SKM-1 treated with dmso at 0.1 percent for 144 hours (cell line): ENCODE measurements at regions not wholly inside any gene's neighbourhood (a gene's known extent, or its start where the extent isn't known, plus 50 kb on each side); places are given as distances from the start of the nearest gene placed in this dataset.

ENCODE experiments used
- DNase-seq: peaks from one replicate; lab custom pipeline; 2025; ENCODE audit not compliant: unreplicated experiment; lab: John Stamatoyannopoulos, UW

- no peak for DNase-seq
Measured at GRCh38 chr2:234286956-234287355, 209.9 kb downstream of the ARL4C start.

GRCh38 chr2:234286118-234286598 lies 210.7 kb downstream of the ARL4C start:
- no peak for DNase-seq

GRCh38 chr2:234285541-234285940 lies 211.3 kb downstream of the ARL4C start:
- no peak for DNase-seq

- DNase-seq, result no peak
Measured at GRCh38 chr2:234279637-234280036, 217.2 kb downstream of the ARL4C start.

GRCh38 chr2:234278556-234279255 lies 218.2 kb downstream of the ARL4C start:
- DNase-seq, result no peak

GRCh38 chr2:234275515-234275914 lies 221.4 kb downstream of the ARL4C start:
- no peak for DNase-seq

GRCh38 chr2:234273887-234274584 lies 222.8 kb downstream of the ARL4C start:
- no peak for DNase-seq

- no peak for DNase-seq
Measured at GRCh38 chr2:234272069-234272850, 221.8 kb downstream of the SPP2 start.

- DNase-seq, result no peak
Measured at GRCh38 chr2:234271338-234271737, 220.8 kb downstream of the SPP2 start.

GRCh38 chr2:234269769-234270204 lies 219.3 kb downstream of the SPP2 start:
- DNase-seq, result no peak

GRCh38 chr2:234267534-234267933 lies 217.0 kb downstream of the SPP2 start:
- DNase-seq, result no peak

GRCh38 chr2:234266952-234267351 lies 216.4 kb downstream of the SPP2 start:
- DNase-seq, result no peak

- DNase-seq, result no peak
Measured at GRCh38 chr2:234265206-234265605, 214.7 kb downstream of the SPP2 start.

GRCh38 chr2:234261736-234262135 lies 211.2 kb downstream of the SPP2 start:
- no peak for DNase-seq

- DNase-seq, result no peak
Measured at GRCh38 chr2:234259440-234259839, 208.9 kb downstream of the SPP2 start.

- no peak for DNase-seq
Measured at GRCh38 chr2:234258562-234259141, 208.2 kb downstream of the SPP2 start.

GRCh38 chr2:234257859-234258561 lies 207.5 kb downstream of the SPP2 start:
- DNase-seq, result no peak

GRCh38 chr2:234256516-234256915 lies 206.0 kb downstream of the SPP2 start:
- no peak for DNase-seq

- DNase-seq, result no peak
Measured at GRCh38 chr2:234254783-234255521, 204.4 kb downstream of the SPP2 start.

GRCh38 chr2:234252772-234253171 lies 202.3 kb downstream of the SPP2 start:
- DNase-seq, result no peak
